NCI-H1105 (cell line): ENCODE measurements at regions not wholly inside any gene's neighbourhood (a gene's known extent, or its start where the extent isn't known, plus 50 kb on each side); places are given as distances from the start of the nearest gene placed in this dataset.

Experiments used
- DNase-seq: peaks from one replicate; lab custom pipeline; 2025; lab: John Stamatoyannopoulos, UW

DNA sequence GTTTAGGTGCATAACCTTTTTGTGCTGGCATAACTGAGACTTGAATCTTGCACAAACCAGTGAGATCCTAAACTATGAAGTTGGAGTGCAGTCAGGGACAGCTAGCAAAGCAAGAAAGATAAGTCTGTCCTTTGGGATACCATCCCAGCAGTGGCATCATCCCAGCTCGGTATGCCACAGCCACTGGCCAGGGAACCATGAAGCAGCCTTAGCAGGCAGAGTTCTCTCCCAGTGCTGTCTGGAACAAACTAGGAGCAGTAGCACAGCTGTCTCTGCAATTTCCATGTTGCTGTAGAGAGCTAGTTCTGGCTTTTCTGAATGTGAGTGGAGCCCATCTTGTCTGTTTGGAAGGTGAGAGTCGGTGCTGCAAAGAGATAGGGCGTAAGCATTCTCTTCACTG lies 130.3 kb downstream of the DTWD1 start:
- DNase-seq, result no peak

- no peak for DNase-seq
Observed at GRCh38 chr15:49751751-49752150, 130.9 kb downstream of the DTWD1 start.

DNA sequence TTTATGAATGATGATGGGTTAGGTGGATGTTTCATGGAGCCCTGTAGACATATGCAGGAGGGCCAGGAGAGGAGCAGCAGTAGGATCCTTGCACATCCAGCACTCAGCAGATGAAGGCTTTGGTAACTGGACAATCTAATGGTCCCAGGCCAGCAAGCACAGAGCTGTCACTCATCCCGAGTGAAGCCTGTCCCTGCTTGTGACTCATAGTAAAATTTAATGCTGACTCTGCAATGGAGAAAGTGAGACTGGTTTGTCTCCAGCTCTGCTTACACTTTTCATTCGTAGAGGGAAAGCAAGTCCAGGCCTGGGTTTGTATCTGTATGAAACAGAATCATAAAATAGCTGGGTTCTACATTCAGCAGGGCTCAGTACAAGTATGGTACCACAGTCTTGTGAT lies 131.7 kb downstream of the DTWD1 start:
- no peak for DNase-seq

DNA sequence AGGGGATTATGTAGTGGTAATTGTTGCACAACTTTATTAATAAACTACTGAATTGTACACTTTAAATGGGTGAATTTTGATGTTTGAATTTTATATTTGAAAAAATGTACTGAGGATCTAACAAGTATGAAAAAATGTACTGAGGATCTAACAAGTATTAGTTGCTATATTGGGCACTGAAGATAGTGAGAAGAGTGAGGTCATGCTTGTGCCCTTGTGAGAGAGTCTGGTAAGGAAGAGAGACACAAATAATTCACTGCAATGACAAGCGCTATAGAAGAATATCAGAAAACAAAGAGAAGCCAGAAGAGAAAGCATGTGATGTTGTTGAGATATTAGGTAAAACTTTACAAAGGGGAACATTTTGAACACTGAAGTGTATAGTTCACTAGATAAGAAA lies 137.6 kb downstream of the DTWD1 start:
- DNase-seq, result no peak

DNA sequence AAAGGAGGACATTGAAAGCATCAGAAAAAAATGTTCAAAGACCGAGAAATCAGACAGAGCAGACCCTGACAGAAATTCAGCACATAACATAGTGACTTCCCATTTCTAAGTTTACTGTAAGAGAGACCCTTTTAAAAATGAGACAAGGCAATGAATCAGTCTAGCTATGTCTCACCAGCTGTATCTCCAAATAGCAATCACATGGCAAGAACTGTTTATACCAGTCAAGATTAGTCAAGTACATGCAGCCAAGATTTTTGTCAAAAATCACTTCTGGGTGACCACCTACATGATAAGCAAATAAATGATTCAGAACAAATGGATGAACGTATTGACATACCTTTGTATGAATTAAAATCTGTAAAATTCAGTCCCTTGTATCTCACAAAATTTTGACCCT lies 138.0 kb downstream of the DTWD1 start:
- DNase-seq, result no peak

DNA sequence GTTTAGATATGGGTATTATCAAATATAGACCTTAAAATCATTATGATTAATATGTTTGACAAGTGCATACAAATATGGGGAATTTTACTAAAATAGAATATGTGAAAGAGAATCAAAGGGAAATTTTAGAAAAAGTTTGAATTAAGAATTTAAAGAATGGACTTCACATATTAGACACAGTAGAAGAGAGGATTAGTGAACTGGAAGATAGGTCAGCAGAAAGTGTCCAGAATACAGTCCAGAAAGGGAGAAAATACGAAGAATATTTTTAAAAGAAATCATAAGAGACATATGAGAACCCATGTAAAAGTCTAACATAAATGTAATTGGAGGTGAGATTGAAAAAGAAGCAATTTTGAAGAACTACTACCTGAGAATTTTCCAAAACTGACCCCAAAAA lies 139.9 kb downstream of the DTWD1 start:
- DNase-seq, result no peak

GRCh38 chr15:49769225-49769624 lies 148.4 kb downstream of the DTWD1 start:
- no peak for DNase-seq

GRCh38 chr15:49789436-49789835 lies 168.6 kb downstream of the DTWD1 start:
- no peak for DNase-seq

DNA sequence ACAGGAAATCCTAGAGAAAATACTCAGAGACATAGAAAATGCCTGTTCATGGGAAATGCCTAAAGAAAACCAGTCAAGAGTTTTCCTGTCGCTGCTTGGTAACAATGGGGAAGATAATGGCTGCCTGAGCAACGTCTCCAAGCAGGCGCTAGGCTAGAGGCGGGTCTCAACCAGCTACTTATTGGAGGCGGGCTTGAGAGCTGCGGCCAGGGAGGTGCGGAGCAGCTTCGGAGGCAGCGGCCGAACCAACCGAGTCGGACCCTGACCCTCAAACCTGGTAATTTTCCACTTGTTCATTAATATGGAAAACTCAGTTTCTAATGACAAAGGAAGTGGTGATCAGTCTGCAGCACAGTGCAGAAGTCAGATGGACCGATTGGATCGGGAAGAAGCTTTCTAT lies 173.1 kb downstream of the DTWD1 start:
- no peak for DNase-seq

DNA sequence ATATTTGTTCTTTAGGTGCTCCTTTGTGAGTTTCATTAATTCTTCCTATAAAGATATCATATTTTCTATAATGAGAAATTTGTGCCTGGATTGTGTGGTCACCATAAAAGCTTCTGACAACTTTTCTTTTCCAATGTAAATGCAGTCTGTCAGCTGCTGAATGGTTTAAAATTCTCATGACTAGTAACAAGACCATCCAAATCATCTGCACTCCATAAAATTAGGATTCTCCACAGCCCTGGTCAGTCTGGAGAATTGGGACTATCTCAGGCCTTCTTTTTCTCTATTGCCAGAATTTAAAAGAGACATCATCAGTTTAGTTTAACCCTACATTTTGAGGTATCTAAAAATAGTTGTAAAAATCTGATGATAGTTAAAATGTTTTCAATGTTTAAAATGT lies 180.9 kb downstream of the DTWD1 start:
- DNase-seq, result no peak
